Esophagus squamous epithelium (tissue), 4 donors: ENCODE measurements at regions not wholly inside any gene's neighbourhood (a gene's known extent, or its start where the extent isn't known, plus 50 kb on each side); places are given as distances from the start of the nearest gene placed in this dataset.

Source experiments
- POLR2A ChIP-seq, 4 donors: fragments of 450-650 bp; IDR thresholded peaks; one replicate each; pipeline ENCODE4 v1.6.1; 2017; ENCODE audit warnings: antibody characterized with exemption in 4 of 4, mild to moderate bottlenecking in 4 of 4, moderate library complexity in 3 of 4
- TF ChIP-seq, protein P1 (sequence below), 6 experiments: fragments of 450-650 bp in 4 of 6; fragments of 200-600 bp in 2 of 6; sonication (generic) in 2 of 6; IDR thresholded peaks; one replicate each; pipeline ENCODE4 v1.5.1; 2016 to 2019; ENCODE audit warnings: antibody characterized with exemption in 6 of 6, mild to moderate bottlenecking in 4 of 6, moderate library complexity in 4 of 6

DNA sequence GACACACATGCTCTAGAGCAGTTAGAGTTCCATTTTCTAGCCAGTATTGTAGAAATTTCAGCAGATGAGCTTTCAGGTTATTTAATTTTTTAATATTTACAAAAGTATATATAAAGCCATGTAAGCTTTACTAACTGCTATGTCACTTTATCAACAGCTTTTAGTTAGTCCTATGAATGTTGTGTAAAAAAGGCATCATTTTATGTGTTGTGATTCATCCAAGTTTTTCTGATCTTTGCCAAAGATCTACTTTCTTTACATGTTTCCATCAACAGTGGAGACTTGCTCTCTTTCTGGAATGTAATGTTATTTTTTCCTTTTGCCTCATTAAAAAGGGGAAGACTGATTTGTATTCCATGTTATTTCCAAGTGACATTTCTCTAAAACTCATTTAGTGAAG, 125.2 kb upstream of the TFPI start:
- TF ChIP-seq, protein P1, sequence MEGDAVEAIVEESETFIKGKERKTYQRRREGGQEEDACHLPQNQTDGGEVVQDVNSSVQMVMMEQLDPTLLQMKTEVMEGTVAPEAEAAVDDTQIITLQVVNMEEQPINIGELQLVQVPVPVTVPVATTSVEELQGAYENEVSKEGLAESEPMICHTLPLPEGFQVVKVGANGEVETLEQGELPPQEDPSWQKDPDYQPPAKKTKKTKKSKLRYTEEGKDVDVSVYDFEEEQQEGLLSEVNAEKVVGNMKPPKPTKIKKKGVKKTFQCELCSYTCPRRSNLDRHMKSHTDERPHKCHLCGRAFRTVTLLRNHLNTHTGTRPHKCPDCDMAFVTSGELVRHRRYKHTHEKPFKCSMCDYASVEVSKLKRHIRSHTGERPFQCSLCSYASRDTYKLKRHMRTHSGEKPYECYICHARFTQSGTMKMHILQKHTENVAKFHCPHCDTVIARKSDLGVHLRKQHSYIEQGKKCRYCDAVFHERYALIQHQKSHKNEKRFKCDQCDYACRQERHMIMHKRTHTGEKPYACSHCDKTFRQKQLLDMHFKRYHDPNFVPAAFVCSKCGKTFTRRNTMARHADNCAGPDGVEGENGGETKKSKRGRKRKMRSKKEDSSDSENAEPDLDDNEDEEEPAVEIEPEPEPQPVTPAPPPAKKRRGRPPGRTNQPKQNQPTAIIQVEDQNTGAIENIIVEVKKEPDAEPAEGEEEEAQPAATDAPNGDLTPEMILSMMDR (IDR thresholded peaks at IDR 0.05): no peak
- TF ChIP-seq POLR2A (IDR thresholded peaks at IDR 0.05): no peak
